Liver (tissue), 3 donors: ENCODE measurements at regions not wholly inside any gene's neighbourhood (a gene's known extent, or its start where the extent isn't known, plus 50 kb on each side); places are given as distances from the start of the nearest gene placed in this dataset.

Experiments
- CTCF ChIP-seq: fragments of 150-350 bp; IDR thresholded peaks from 2 replicates; pipeline ENCODE4 v1.5.1; 2017; ENCODE audit warnings: improper control_type of control experiment, low read depth, low read length; ENCODE audit not compliant: missing input control
- EGR1 ChIP-seq, 2 donors: IDR thresholded peaks; 2 replicates each; pipeline ENCODE4 v1.6.1; 2016 to 2018; ENCODE audit warnings: antibody characterized with exemption in 2 of 2, low read depth in 2 of 2
- TAF1 ChIP-seq: conservative IDR thresholded peaks from 2 replicates; pipeline ENCODE4 v1.6.1; 2016; ENCODE audit warnings: antibody characterized with exemption, mild to moderate bottlenecking
- donor health status: healthy.
- donor health status: healthy.

DNA sequence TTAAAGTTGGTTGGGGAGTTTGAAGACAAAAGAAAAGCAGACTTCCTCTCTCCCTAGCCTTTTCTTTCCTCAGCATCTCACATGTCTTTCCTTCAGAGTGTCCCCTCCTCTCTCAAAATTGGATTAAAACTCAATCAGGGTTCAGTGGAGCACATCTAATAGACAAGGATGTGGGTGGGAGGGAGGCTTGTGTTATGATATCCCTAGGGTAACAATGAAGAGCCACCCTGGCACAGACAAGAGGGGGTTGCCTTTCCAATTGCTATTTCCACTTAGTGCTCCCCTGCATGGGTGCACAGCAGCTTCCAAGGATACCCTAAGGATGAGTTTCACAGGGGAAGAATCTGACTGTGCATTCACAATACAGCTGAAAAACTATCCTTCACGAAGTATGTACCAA lies 585.2 kb upstream of the C9orf72 start:
- TF ChIP-seq CTCF = no peak
- TF ChIP-seq EGR1 (IDR thresholded peaks at IDR 0.05; ENCODE audit: low read depth in 2 of 2) = no peak
- no peak for TF ChIP-seq TAF1
